ENCODE measurements at regions not wholly inside any gene's neighbourhood (a gene's known extent, or its start where the extent isn't known, plus 50 kb on each side); places are given as distances from the start of the nearest gene placed in this dataset.
"Not testable (repeated sequence)": the region's sequence is repeated elsewhere in the genome, so short reads cannot be mapped to it uniquely, and the experiment has no call there.

GRCh38 chr2:59413751-59414570, 1139.5 kb downstream of the BCL11A start:
- no peak overlapping the region for H3K4me3 ChIP-seq (ENCODE audit: low read depth, low read length)

GRCh38 chr2:59399126-59399525, 1154.3 kb downstream of the BCL11A start:
- H3K4me3 ChIP-seq (ENCODE audit: low read depth, low read length), result no peak overlapping the region

GRCh38 chr2:59398081-59398480, 1155.4 kb downstream of the BCL11A start:
- H3K4me3 ChIP-seq (ENCODE audit: low read depth, low read length), result no peak overlapping the region

- H3K4me3 ChIP-seq (ENCODE audit: low read depth, low read length), result no peak overlapping the region
Measured at GRCh38 chr2:59395119-59395518, 1154.0 kb upstream of the FANCL start.

- H3K4me3 ChIP-seq (ENCODE audit: low read depth, low read length), result no peak overlapping the region
Measured at GRCh38 chr2:59391896-59392295, 1150.8 kb upstream of the FANCL start.

- no peak overlapping the region for H3K4me3 ChIP-seq (ENCODE audit: low read depth, low read length)
Measured at GRCh38 chr2:59390581-59390980, 1149.5 kb upstream of the FANCL start.

GRCh38 chr2:59389240-59389639, 1148.1 kb upstream of the FANCL start:
- H3K4me3 ChIP-seq (ENCODE audit: low read depth, low read length), result no peak overlapping the region

GRCh38 chr2:59385971-59386370, 1144.8 kb upstream of the FANCL start:
- no peak overlapping the region for H3K4me3 ChIP-seq (ENCODE audit: low read depth, low read length)

- no peak overlapping the region for H3K4me3 ChIP-seq (ENCODE audit: low read depth, low read length)
Measured at GRCh38 chr2:59383473-59383872, 1142.3 kb upstream of the FANCL start.

GRCh38 chr2:59378127-59378526, 1137.0 kb upstream of the FANCL start:
- no peak overlapping the region for H3K4me3 ChIP-seq (ENCODE audit: low read depth, low read length)

GRCh38 chr2:59366288-59366687, 1125.2 kb upstream of the FANCL start:
- H3K4me3 ChIP-seq (ENCODE audit: low read depth, low read length), result no peak overlapping the region

GRCh38 chr2:59354498-59354897, 1113.4 kb upstream of the FANCL start:
- H3K4me3 ChIP-seq (ENCODE audit: low read depth, low read length), result no peak overlapping the region

GRCh38 chr2:59353306-59353921, 1112.3 kb upstream of the FANCL start:
- H3K4me3 ChIP-seq (ENCODE audit: low read depth, low read length), result no peak overlapping the region

- no peak overlapping the region for H3K4me3 ChIP-seq (ENCODE audit: low read depth, low read length)
Measured at GRCh38 chr2:59342166-59342565, 1101.0 kb upstream of the FANCL start.

GRCh38 chr2:59339837-59340207, 1098.7 kb upstream of the FANCL start:
- no peak overlapping the region for H3K4me3 ChIP-seq (ENCODE audit: low read depth, low read length)

- no peak overlapping the region for H3K4me3 ChIP-seq (ENCODE audit: low read depth, low read length)
Measured at GRCh38 chr2:59339121-59339836, 1098.2 kb upstream of the FANCL start.

- H3K4me3 ChIP-seq (ENCODE audit: low read depth, low read length), result no peak overlapping the region
Measured at GRCh38 chr2:59333007-59333406, 1091.9 kb upstream of the FANCL start.

GRCh38 chr2:59326581-59327365, 1085.6 kb upstream of the FANCL start:
- not testable (repeated sequence) for H3K4me3 ChIP-seq (ENCODE audit: low read depth, low read length)

GRCh38 chr2:59322870-59323269, 1081.7 kb upstream of the FANCL start:
- no peak overlapping the region for H3K4me3 ChIP-seq (ENCODE audit: low read depth, low read length)

GRCh38 chr2:59322005-59322404, 1080.9 kb upstream of the FANCL start:
- H3K4me3 ChIP-seq (ENCODE audit: low read depth, low read length), result no peak overlapping the region
